Dendritic cell treated with granulocyte-macrophage colony-stimulating factor and Interleukin-4, amounts not matched to agents 40 ng/mL and 50 ng/mL, for 4 days (primary cell): ENCODE measurements at regions not wholly inside any gene's neighbourhood (a gene's known extent, or its start where the extent isn't known, plus 50 kb on each side); places are given as distances from the start of the nearest gene placed in this dataset.

ENCODE experiments used
- H3K27ac Mint-ChIP-seq: one replicate; pipeline ENCODE4 v1.8.0; 2022; ENCODE audit warnings: mild to moderate bottlenecking, mixed read lengths
- H3K27me3 Mint-ChIP-seq: one replicate; pipeline ENCODE4 v1.8.0; 2022; ENCODE audit warnings: mild to moderate bottlenecking, mixed read lengths
- H3K36me3 Mint-ChIP-seq: one replicate; pipeline ENCODE4 v1.8.0; 2022; ENCODE audit warnings: low read depth, mixed read lengths
- H3K4me1 Mint-ChIP-seq: one replicate; pipeline ENCODE4 v1.8.0; 2022; ENCODE audit warnings: low read depth, mixed read lengths
- H3K4me3 Mint-ChIP-seq: one replicate; pipeline ENCODE4 v1.8.0; 2022; ENCODE audit warnings: mild to moderate bottlenecking, moderate library complexity, mixed read lengths
- H3K9me3 Mint-ChIP-seq: one replicate; pipeline ENCODE4 v1.8.0; 2022; ENCODE audit warnings: mixed read lengths
- intact Hi-C: fragments of 100-400 bp; cut with micrococcal nuclease; formaldehyde crosslinking; loops from one replicate; pipeline ENCODE4 v1.15.0; 2022

DNA sequence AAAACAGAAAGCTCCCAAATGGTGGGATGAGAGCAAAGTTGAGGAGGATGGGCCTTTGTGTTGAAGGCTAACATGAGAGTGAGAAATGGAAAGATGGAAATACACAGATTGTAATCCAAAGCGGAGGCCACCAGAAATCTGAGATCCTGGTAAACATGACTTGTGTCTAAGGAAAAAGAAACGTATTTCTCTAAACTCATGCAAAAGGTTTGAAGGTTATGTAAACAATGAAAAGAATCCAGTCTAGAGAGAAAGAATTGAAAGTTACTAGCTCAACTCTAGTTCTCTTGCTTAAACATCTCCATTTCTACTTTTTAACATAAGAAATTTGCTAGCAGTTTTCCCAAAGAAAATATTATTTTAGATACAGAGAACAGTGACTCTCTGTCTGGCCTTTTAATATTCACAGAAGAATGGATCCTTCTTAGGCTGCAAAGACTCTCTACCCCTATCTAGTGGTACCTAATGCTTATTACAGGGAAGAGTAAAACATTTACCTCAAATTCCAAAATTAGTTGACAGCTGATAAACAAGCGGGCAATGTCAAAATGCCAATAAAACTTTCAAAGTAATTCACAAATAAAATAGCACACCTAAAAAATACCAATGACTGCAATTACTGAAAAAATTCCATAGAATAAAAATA lies 75.8 kb upstream of the SOX5 start:
- H3K36me3 Mint-ChIP-seq = no peaks in the 10 kb centered on the region
- no peaks in the 10 kb centered on the region for H3K9me3 Mint-ChIP-seq
- no peaks in the 10 kb centered on the region for H3K27me3 Mint-ChIP-seq
- no peak overlapping the region for H3K4me3 Mint-ChIP-seq
- intact Hi-C loops = no loop called here
- H3K27ac Mint-ChIP-seq = no peak overlapping the region
- no peaks in the 10 kb centered on the region for H3K4me1 Mint-ChIP-seq

DNA sequence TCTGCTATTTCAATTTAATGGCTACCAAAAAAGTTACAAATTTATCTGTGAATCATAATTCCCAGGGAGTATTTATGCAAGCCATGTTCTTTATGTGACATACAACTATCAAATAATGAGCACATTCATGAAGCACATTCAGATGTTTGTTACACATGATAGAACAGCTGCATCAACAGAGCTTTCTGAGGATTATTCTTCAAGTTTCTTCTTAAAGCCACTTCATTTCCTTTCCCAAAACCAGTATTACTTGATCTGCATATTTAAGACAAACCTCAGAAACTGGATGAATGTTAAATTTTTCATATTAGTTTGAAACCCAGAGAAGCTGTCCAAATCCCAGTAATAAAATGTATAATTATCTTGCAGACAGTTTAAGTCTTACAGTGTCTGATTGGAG lies 73.6 kb upstream of the SOX5 start:
- Mint-ChIP-seq H3K4me1 (no peaks in the 10 kb centered on the region), H3K36me3 (no peaks in the 10 kb centered on the region), H3K4me3 (no peak overlapping the region), H3K9me3 (peaks cover 2% of the 10 kb centered on the region), H3K27me3 (no peaks in the 10 kb centered on the region), H3K27ac (no peak overlapping the region)
- intact Hi-C loops = no loop called here

DNA sequence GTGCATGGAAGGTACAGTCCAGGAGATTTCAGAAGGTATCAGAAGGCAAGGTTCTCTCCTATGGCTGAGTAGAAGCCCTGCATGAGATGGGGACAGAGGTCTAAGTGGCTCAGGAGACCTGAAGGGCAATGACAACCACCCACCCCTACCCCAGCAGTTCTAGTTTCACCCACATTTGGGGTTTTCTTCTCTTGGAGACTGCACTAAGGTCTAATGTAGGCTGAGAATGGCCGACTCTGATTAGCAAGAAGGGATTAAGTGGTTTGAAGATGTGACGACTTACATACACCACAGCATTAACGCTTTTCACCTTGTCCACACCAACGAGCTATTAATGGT lies 71.7 kb upstream of the SOX5 start:
- Mint-ChIP-seq H3K36me3 (no peaks in the 10 kb centered on the region), H3K4me1 (no peaks in the 10 kb centered on the region), H3K27ac (no peak overlapping the region), H3K27me3 (no peaks in the 10 kb centered on the region), H3K4me3 (no peak overlapping the region), H3K9me3 (peaks cover 11% of the 10 kb centered on the region)
- intact Hi-C loops = no loop called here

DNA sequence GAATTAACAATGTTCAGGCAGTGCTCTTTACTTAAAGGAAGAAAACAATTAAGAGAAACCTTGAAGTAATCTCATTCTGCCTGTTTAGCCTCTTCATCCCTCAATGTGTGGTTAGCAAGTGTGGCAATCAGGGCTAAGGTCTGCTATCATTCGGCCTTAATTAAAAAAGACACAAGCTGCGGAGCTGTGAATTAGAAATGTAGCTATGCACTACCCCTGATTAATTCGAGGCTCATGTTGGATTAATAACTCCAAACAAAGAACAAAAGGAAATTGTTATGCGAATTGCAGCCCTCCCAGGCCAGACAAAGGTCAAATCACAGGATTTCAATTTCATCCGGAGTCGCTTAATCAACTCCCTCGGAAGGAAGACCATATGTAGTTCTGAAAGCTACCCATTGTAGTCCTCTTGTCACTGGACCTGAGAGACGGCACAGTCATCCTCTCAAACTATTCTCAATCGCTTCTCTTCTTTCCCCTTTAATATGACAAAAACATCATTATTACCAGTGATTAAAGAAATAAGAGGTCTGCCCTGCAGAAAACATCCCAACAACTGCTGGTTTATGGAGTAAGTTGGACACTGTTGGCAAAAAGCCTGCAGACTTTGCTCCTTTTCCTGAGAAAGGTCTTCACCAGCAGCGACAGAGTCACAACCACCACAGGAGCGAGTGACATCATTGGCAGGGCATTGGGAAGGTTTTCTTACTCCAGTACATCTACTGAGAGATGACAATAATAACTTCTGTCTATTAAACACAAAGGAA lies 71.1 kb upstream of the SOX5 start:
- H3K9me3 Mint-ChIP-seq = peaks cover 11% of the 10 kb centered on the region

DNA sequence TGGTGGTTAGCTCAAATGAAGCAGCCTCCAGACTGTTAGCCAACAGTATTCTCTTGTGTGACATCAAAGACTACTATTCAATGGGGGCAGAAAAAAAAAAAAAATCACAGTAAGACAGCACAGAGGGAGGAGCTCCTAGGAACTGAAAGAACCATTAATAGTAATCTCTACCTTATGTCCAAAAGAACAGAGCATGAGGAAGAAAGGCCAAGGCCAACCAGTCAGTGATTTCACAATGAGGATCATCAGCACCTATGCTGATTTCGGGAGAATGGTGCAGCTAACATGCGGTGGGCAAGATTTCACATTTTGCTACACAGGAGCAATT lies 66.3 kb upstream of the SOX5 start:
- Mint-ChIP-seq H3K27me3 (no peaks in the 10 kb centered on the region), H3K36me3 (no peaks in the 10 kb centered on the region), H3K9me3 (peaks cover 17% of the 10 kb centered on the region), H3K27ac (no peak overlapping the region), H3K4me3 (no peak overlapping the region), H3K4me1 (no peaks in the 10 kb centered on the region)
- intact Hi-C loops = no loop called here

More for the DNA sequence above, 71.1 kb upstream of the SOX5 start:
- Mint-ChIP-seq H3K4me3 (no peak overlapping the region), H3K27me3 (no peaks in the 10 kb centered on the region), H3K36me3 (no peaks in the 10 kb centered on the region), H3K27ac (no peak overlapping the region), H3K4me1 (no peaks in the 10 kb centered on the region)
- intact Hi-C loops = no loop called here

DNA sequence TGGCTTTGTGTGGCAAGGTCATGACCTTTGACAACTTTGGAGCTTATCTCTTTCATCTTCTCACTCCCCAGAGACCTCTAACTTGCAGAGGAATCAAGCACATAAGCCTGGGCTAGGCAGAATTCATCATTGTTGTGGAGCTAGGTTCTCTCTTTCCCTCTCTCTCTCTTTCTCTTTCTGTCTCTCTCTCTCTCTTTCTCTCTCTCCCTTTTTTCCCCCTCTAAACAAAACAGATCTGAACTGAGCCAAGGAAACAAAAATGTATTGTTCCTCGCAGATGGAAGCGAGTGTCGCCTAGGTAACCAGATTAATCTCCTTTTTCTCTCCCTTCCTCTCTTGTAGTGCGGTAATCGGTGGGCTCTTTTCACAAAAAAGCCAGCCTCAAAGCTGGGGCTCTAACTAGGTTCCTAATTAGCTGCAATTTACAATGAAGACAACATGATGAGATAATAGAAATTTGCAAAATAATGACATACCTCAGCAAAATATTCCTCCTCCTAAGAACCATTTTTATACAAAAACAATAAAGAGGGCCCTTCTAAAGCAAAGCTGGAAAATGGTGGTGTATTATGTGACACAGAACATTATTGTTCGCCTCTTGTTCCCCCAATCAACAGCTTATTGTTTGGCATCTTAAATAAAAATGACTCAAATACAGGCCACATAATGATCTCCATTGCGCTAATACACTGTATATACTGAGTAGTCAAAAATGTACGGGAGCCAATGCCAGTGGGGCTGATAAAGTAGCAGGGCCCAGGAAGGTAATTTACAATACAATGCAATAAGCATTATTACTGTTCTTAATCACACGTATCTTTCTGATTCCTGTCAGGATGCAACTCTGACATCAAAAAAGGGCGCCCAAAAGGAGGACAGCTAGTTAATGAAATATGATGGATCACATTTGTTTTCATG lies 65.7 kb upstream of the SOX5 start:
- Mint-ChIP-seq H3K27me3 (no peaks in the 10 kb centered on the region), H3K27ac (no peak overlapping the region), H3K4me1 (no peaks in the 10 kb centered on the region), H3K36me3 (no peaks in the 10 kb centered on the region), H3K9me3 (peaks cover 17% of the 10 kb centered on the region), H3K4me3 (no peak overlapping the region)
- intact Hi-C loops = no loop called here

DNA sequence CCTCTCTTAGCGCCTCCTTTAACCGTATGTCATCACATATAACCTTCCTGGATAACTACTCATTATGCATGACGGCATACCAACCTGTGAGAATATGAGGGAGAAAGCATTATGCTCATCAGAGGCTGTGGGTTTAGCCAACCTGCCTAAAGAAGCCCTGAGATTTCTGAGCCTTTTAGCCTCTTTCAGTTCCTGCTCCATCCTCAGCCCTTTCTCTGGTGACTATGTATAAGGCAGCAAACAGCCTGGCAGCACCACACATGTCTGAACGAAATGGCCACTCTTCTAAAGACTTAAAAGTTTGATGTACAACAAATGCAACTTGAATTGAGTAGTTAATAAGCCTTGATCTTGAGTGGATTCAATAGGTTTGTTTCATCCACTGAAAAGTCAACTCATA lies 64.8 kb upstream of the SOX5 start:
- Mint-ChIP-seq H3K36me3 (no peaks in the 10 kb centered on the region), H3K9me3 (peaks cover 17% of the 10 kb centered on the region), H3K27me3 (no peaks in the 10 kb centered on the region), H3K4me1 (no peaks in the 10 kb centered on the region), H3K4me3 (no peak overlapping the region), H3K27ac (no peak overlapping the region)
- intact Hi-C loops = no loop called here

DNA sequence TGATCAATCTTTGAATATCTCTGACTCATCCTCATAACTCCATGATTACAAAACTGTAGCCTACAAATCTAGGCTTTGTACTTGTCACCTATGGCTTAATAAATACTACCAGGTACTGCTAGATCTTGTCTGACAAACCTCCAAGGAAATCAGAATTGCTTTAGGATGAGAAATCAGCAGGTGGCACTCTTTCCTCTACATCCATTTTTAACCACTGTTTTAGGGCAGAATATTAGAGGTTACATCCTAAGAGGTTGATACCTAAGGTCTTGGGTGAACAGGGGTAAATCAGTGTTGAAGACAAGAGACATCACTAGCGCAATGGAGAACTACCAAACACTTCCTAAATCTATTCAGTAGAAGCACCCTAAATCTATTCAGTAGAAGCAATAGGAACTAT lies 63.1 kb upstream of the SOX5 start:
- H3K9me3 Mint-ChIP-seq = peaks cover 9% of the 10 kb centered on the region
- H3K4me3 Mint-ChIP-seq = no peak overlapping the region
- no peaks in the 10 kb centered on the region for H3K4me1 Mint-ChIP-seq
- no peak overlapping the region for H3K27ac Mint-ChIP-seq
- no peaks in the 10 kb centered on the region for H3K27me3 Mint-ChIP-seq
- no peaks in the 10 kb centered on the region for H3K36me3 Mint-ChIP-seq
- intact Hi-C loops = no loop called here

DNA sequence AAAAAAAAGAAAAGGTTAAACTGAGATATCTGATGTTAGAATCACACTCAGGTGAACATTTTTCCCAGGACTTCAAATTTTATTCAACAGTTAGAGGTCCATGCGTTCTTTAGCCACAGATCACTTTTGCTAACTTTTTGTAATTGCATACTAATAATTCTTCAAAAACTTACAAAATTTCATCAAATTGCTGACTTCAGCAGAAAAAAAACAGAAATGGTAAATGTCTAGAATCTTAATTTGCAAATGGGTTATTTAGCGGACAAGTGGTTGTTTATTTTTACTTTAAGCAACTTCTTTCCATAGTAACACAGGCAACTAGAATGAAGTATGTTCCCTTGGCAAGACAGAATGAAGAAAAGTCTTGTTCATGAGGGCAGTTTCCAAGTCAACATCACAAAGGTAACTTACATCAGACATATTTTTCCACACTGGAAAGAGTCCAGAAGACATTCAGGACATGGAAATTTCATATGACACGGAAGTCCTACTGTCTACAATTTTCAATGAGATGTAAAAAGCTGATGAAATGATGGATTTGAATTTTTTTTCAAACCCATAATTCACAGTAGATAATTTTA lies 62.5 kb upstream of the SOX5 start:
- H3K9me3 Mint-ChIP-seq = peaks cover 6% of the 10 kb centered on the region
- no peaks in the 10 kb centered on the region for H3K4me1 Mint-ChIP-seq
- H3K4me3 Mint-ChIP-seq = no peak overlapping the region
- intact Hi-C loops = no loop called here
- H3K36me3 Mint-ChIP-seq = no peaks in the 10 kb centered on the region
- no peak overlapping the region for H3K27ac Mint-ChIP-seq
- no peaks in the 10 kb centered on the region for H3K27me3 Mint-ChIP-seq

DNA sequence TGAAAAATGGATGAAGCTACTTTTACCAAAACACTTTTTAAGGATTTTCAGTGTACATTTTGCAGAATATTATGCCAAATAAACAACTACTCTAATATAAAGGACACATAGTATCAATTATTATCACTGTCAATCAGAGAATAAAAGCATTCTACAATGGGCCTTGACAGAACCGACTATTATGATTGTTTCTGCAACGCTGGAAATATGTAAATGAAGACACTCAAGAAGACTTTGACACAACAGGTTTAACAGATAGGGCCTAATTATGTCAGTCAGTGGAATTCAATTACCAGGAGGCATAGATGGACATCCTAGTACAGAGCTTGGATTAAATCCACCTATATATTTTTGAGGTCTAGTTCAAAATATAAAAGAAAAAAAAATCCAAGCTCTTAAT lies 58.7 kb upstream of the SOX5 start:
- intact Hi-C loops = no loop called here
- Mint-ChIP-seq H3K4me3 (no peak overlapping the region), H3K27ac (no peak overlapping the region), H3K27me3 (no peaks in the 10 kb centered on the region), H3K4me1 (no peaks in the 10 kb centered on the region), H3K9me3 (no peaks in the 10 kb centered on the region), H3K36me3 (no peaks in the 10 kb centered on the region)
